ENCODE measurements at regions not wholly inside any gene's neighbourhood (a gene's known extent, or its start where the extent isn't known, plus 50 kb on each side); places are given as distances from the start of the nearest gene placed in this dataset.

DNA sequence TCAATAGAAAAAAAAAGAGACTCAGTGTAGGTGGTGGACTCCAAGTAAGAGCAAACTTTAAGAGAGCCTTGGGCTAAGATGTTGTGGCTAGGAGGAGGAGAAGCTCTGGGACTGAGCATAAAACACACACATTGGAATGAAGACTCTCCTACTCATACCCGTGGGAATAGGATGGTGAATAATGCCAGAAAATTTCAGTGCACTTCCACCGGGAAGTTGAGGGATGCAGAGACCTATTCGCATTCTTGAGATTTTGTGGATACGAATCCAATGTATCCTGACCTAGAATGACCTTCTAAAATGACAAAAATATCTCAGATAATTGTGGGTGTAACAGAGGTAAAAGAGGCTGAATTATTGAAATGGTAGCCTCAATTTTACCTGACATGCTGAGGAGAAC lies 388.7 kb upstream of the SGO1 start:
- TF ChIP-seq POLR2A (IDR thresholded peaks at IDR 0.05): no peak
- TF ChIP-seq CTCF (IDR thresholded peaks at IDR 0.05): no peak

Measured in testis (tissue), 2 donors.